ENCODE measurements at regions not wholly inside any gene's neighbourhood (a gene's known extent, or its start where the extent isn't known, plus 50 kb on each side); places are given as distances from the start of the nearest gene placed in this dataset.

DNA sequence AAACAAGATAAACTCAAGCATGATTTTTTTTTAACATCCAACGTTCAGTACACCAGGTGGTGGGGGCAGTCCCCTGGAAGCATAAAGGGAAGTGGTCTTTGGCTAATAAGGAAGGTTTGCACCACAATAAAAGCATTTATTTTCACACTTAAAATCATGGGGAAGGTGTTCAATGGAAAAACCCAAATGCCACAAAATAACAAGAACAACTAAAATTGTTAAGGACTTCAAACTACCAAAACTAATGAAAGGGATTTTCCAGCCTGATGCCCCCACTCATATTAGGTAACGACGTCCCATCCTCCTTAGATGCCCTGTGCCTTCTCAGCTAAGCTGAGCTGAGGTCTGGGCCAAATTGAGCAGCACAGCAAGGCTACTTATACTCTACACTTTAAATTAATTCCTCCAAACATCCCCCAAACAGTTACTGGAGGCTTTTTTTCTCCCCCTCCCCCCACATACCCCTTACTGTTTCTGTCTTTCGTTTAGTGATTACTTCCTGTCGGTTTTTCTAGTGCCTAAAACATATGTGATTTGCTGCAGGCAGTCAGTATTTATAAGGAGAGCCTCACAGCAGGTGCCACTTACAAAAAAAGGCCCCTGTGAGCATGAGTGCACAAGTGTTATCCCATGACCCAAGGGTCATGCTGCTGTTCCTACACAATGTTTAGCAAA lies 259.7 kb upstream of the ZNF608 start:
- 55 to 56% methylated on average over 5 of the region's 5 CpGs for WGBS, 2 donors
- H3K4me1 ChIP-seq = no peaks in the 10 kb centered on the region
- intact Hi-C loops (cut with DNase I) = no loop called here

DNA sequence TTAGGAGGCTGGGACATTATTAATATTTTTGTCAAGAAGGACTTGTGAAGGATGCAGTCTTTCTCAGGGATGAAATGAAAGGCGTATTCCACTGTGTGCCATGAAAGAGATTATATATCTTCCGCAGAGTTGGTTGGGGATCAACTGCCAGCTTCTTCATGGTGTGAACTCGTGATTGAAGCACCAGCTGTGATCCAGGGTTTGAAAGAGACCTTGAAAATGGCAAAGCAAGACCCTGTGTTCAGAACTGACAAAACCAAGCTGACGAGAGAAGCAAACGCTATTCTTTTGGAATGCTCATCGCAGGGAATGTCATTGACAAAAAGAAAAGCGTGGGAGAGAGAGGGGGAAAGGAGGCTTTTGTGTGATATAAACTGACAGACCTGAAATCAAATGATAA lies 263.9 kb upstream of the ZNF608 start:
- H3K36me3 ChIP-seq = no peaks in the 10 kb centered on the region
- no peak for DNase-seq
- H3K27ac ChIP-seq = no peak overlapping the region
- WGBS, 2 donors = 87 to 92% methylated on average over 7 of the region's 7 CpGs
- no peaks in the 10 kb centered on the region for H3K27me3 ChIP-seq
- H3K4me1 ChIP-seq = no peaks in the 10 kb centered on the region
- H3K4me3 ChIP-seq (replicated peaks in 1 of 3) = no peak overlapping the region
- no peaks in the 10 kb centered on the region for H3K9me3 ChIP-seq
- TF ChIP-seq, protein P1, sequence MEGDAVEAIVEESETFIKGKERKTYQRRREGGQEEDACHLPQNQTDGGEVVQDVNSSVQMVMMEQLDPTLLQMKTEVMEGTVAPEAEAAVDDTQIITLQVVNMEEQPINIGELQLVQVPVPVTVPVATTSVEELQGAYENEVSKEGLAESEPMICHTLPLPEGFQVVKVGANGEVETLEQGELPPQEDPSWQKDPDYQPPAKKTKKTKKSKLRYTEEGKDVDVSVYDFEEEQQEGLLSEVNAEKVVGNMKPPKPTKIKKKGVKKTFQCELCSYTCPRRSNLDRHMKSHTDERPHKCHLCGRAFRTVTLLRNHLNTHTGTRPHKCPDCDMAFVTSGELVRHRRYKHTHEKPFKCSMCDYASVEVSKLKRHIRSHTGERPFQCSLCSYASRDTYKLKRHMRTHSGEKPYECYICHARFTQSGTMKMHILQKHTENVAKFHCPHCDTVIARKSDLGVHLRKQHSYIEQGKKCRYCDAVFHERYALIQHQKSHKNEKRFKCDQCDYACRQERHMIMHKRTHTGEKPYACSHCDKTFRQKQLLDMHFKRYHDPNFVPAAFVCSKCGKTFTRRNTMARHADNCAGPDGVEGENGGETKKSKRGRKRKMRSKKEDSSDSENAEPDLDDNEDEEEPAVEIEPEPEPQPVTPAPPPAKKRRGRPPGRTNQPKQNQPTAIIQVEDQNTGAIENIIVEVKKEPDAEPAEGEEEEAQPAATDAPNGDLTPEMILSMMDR (IDR thresholded peaks at IDR 0.05) = no peak
- TF ChIP-seq POLR2A (IDR thresholded peaks at IDR 0.05) = no peak
- intact Hi-C loops (cut with DNase I) = no loop called here

More for the DNA sequence above, 259.7 kb upstream of the ZNF608 start:
- no peak for DNase-seq
- TF ChIP-seq, protein P1 (IDR thresholded peaks at IDR 0.05) = no peak
- no peak for TF ChIP-seq POLR2A (IDR thresholded peaks at IDR 0.05)
- Histone ChIP-seq H3K27ac (no peak overlapping the region), H3K9me3 (no peaks in the 10 kb centered on the region), H3K27me3 (no peaks in the 10 kb centered on the region), H3K36me3 (no peaks in the 10 kb centered on the region), H3K4me3 (replicated peaks in 1 of 3) (no peak overlapping the region)

- DNase-seq = no peak
- no peak overlapping the region for H3K4me3 ChIP-seq (replicated peaks in 1 of 3)
- 70 to 73% methylated on average over 5 of the region's 5 CpGs for WGBS, 2 donors
- no peak for TF ChIP-seq POLR2A (IDR thresholded peaks at IDR 0.05)
- TF ChIP-seq, protein P1 (IDR thresholded peaks at IDR 0.05) = no peak
- no peaks in the 10 kb centered on the region for H3K36me3 ChIP-seq
- no peak overlapping the region for H3K27ac ChIP-seq
- no peaks in the 10 kb centered on the region for H3K27me3 ChIP-seq
- no peaks in the 10 kb centered on the region for H3K4me1 ChIP-seq
- intact Hi-C loops (cut with DNase I) = no loop called here
- H3K9me3 ChIP-seq = no peaks in the 10 kb centered on the region
Observed at GRCh38 chr5:125011014-125011413, 264.6 kb upstream of the ZNF608 start.

- no peak for TF ChIP-seq POLR2A (IDR thresholded peaks at IDR 0.05)
- TF ChIP-seq, protein P1 (IDR thresholded peaks at IDR 0.05) = no peak
- H3K27ac ChIP-seq = no peak overlapping the region
- no peak overlapping the region for H3K4me3 ChIP-seq (replicated peaks in 1 of 3)
- DNase-seq = no peak
- no peaks in the 10 kb centered on the region for H3K4me1 ChIP-seq
- intact Hi-C loops (cut with DNase I) = no loop called here
- no peaks in the 10 kb centered on the region for H3K9me3 ChIP-seq
- no peaks in the 10 kb centered on the region for H3K36me3 ChIP-seq
- WGBS, 2 donors = 56 to 62% methylated on average over 2 of the region's 2 CpGs
- no peaks in the 10 kb centered on the region for H3K27me3 ChIP-seq
Observed at GRCh38 chr5:125011419-125011818, 265.0 kb upstream of the ZNF608 start.

DNA sequence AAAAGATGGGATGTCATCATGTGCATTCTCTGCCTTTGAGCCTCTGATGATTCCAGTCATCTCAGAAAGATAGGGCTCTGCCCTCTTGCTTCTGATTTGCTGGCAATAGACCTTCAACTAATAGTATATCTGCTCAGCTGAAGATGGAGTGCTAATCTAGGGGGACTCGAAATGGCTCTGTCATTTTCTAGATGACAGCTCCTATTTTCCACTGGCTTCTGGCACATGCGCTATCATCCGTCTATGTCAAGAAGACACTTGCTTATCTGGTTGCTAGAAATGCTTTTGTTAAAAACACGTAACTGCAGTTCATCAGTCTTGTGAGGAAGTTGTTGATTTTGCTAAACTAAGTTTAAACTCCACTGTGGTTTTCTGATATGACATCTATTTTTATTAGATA lies 265.5 kb upstream of the ZNF608 start:
- no peak overlapping the region for H3K27ac ChIP-seq
- H3K4me1 ChIP-seq = no peaks in the 10 kb centered on the region
- no peaks in the 10 kb centered on the region for H3K9me3 ChIP-seq
- no peak for DNase-seq
- intact Hi-C loops (cut with DNase I) = no loop called here
- TF ChIP-seq POLR2A (IDR thresholded peaks at IDR 0.05) = no peak
- TF ChIP-seq, protein P1 (IDR thresholded peaks at IDR 0.05) = no peak
- no peak overlapping the region for H3K4me3 ChIP-seq (replicated peaks in 1 of 3)
- no peaks in the 10 kb centered on the region for H3K36me3 ChIP-seq
- no peaks in the 10 kb centered on the region for H3K27me3 ChIP-seq
- 55 to 71% methylated on average over 4 of the region's 4 CpGs for WGBS, 2 donors
